WTC11 (cell line): ENCODE measurements at regions not wholly inside any gene's neighbourhood (a gene's known extent, or its start where the extent isn't known, plus 50 kb on each side); places are given as distances from the start of the nearest gene placed in this dataset.

ENCODE experiments used
- ATAC-seq: fragments of 200-7000 bp; cut with Tn5 transposase; 2 replicates; pipeline ENCODE4 v1.10.0; 2021; ENCODE audit warnings: mild to moderate bottlenecking, moderate library complexity
- CTCF ChIA-PET: fragments of 300-600 bp; sonication (Branson Sonifier 250); formaldehyde crosslinking; loops from one replicate; lab custom pipeline; 2021; ENCODE audit warnings: antibody characterized with exemption; lab: Charles Lee
- POLR2A ChIA-PET: fragments of 350-600 bp; sonication (Branson Sonifier 250); formaldehyde crosslinking; loops from one replicate; lab custom pipeline; 2021; ENCODE audit warnings: antibody characterized with exemption; lab: Charles Lee
- DNase-seq: peaks from one replicate; pipeline ENCODE4 v3.0.0; 2021; ENCODE audit warnings: low spot score
- H3K27ac Mint-ChIP-seq: 2 replicates; pipeline ENCODE4 v1.8.0; 2021; ENCODE audit warnings: mixed read lengths
- H3K27me3 Mint-ChIP-seq: 2 replicates; pipeline ENCODE4 v1.8.0; 2021; ENCODE audit warnings: low read depth, mild to moderate bottlenecking, moderate library complexity, mixed read lengths
- H3K36me3 Mint-ChIP-seq: 2 replicates; pipeline ENCODE4 v1.8.0; 2021; ENCODE audit warnings: mixed read lengths
- H3K4me1 Mint-ChIP-seq: 2 replicates; pipeline ENCODE4 v1.8.0; 2022; ENCODE audit warnings: mixed read lengths
- H3K4me3 Mint-ChIP-seq: 2 replicates; pipeline ENCODE4 v1.8.0; 2021; ENCODE audit warnings: mild to moderate bottlenecking, moderate library complexity, mixed read lengths
- H3K9me3 Mint-ChIP-seq: 2 replicates; pipeline ENCODE4 v1.8.0; 2021; ENCODE audit warnings: mixed read lengths
- ATF1 ChIP-seq: sonication (generic); formaldehyde crosslinking; IDR thresholded peaks from 2 replicates; pipeline ENCODE4 v1.8.1; 2023; ENCODE audit warnings: mild to moderate bottlenecking, moderate library complexity, missing genetic modification reagents
- CBFB ChIP-seq: sonication (generic); formaldehyde crosslinking; IDR thresholded peaks from 2 replicates; pipeline ENCODE4 v1.8.1; 2022; ENCODE audit warnings: mild to moderate bottlenecking, low read depth, missing genetic modification reagents
- E2F4 ChIP-seq: sonication (generic); formaldehyde crosslinking; IDR thresholded peaks from 2 replicates; pipeline ENCODE4 v1.8.1; 2022; ENCODE audit warnings: low read depth, mild to moderate bottlenecking, moderate library complexity, missing genetic modification reagents, borderline replicate concordance
- EMX1 ChIP-seq: fragments of 250-450 bp; sonication (Bioruptor Pico); IDR thresholded peaks from 2 replicates; pipeline ENCODE4 v1.8.0; 2021; ENCODE audit warnings: mild to moderate bottlenecking
- ETV6 ChIP-seq: sonication (generic); formaldehyde crosslinking; IDR thresholded peaks from 2 replicates; pipeline ENCODE4 v1.8.1; 2022; ENCODE audit warnings: mild to moderate bottlenecking, missing genetic modification reagents
- IRF2 ChIP-seq: sonication (generic); formaldehyde crosslinking; IDR thresholded peaks from 2 replicates; pipeline ENCODE4 v1.8.0; 2022; ENCODE audit warnings: low read depth, missing genetic modification reagents, borderline replicate concordance
- KAT7 ChIP-seq: sonication (generic); formaldehyde crosslinking; IDR thresholded peaks from 2 replicates; pipeline ENCODE4 v1.8.1; 2023; ENCODE audit warnings: missing genetic modification reagents, mild to moderate bottlenecking, borderline replicate concordance
- MYBL2 ChIP-seq: sonication (generic); formaldehyde crosslinking; IDR thresholded peaks from 2 replicates; pipeline ENCODE4 v1.8.1; 2023; ENCODE audit warnings: mild to moderate bottlenecking, moderate library complexity, missing genetic modification reagents
- NFATC4 ChIP-seq: fragments of 250-450 bp; sonication (Bioruptor Pico); IDR thresholded peaks from 2 replicates; pipeline ENCODE4 v1.9.0; 2021; ENCODE audit warnings: mild to moderate bottlenecking
- RELA ChIP-seq: sonication (generic); formaldehyde crosslinking; IDR thresholded peaks from 2 replicates; pipeline ENCODE4 v1.8.1; 2022; ENCODE audit warnings: missing genetic modification reagents, mild to moderate bottlenecking, borderline replicate concordance
- TCF7 ChIP-seq: sonication (generic); formaldehyde crosslinking; IDR thresholded peaks from 2 replicates; pipeline ENCODE4 v1.8.0; 2022; ENCODE audit warnings: mild to moderate bottlenecking, low read depth, missing genetic modification reagents, moderate library complexity
- TEAD1 ChIP-seq: sonication (generic); formaldehyde crosslinking; IDR thresholded peaks from 2 replicates; pipeline ENCODE4 v1.8.0; 2022; ENCODE audit warnings: mild to moderate bottlenecking, missing genetic modification reagents
- ZNF423 ChIP-seq: fragments of 250-450 bp; sonication (Bioruptor Pico); IDR thresholded peaks from 2 replicates; pipeline ENCODE4 v2.1.2; 2022; ENCODE audit warnings: mild to moderate bottlenecking, moderate library complexity
- ZNF512 ChIP-seq: sonication (generic); formaldehyde crosslinking; IDR thresholded peaks from 2 replicates; pipeline ENCODE4 v1.8.1; 2022; ENCODE audit warnings: missing genetic modification reagents, borderline replicate concordance
- TF ChIP-seq, protein P1 (sequence below): sonication (generic); formaldehyde crosslinking; IDR thresholded peaks from 2 replicates; pipeline ENCODE4 v1.8.1; 2022; ENCODE audit warnings: low read depth, missing genetic modification reagents, borderline replicate concordance
- TF ChIP-seq, protein P2 (sequence below): sonication (generic); formaldehyde crosslinking; IDR thresholded peaks from 2 replicates; pipeline ENCODE4 v1.8.0; 2023; ENCODE audit warnings: missing genetic modification reagents
- TF ChIP-seq, protein P3 (sequence below): sonication (generic); formaldehyde crosslinking; IDR thresholded peaks from 2 replicates; pipeline ENCODE4 v1.8.1; 2023; ENCODE audit warnings: mild to moderate bottlenecking, missing genetic modification reagents, moderate library complexity
- TF ChIP-seq, protein P4 (sequence below): sonication (generic); formaldehyde crosslinking; IDR thresholded peaks from 2 replicates; pipeline ENCODE4 v1.8.0; 2023; ENCODE audit warnings: missing genetic modification reagents, mild to moderate bottlenecking, borderline replicate concordance

GRCh38 chr7:93044147-93044810 is 73.5 kb downstream of the SAMD9 start:
- Mint-ChIP-seq H3K27ac (no peak overlapping the region), H3K9me3 (no peaks in the 10 kb centered on the region), H3K4me3 (peak overlapping the region; percentile 70), H3K36me3 (no peaks in the 10 kb centered on the region), H3K4me1 (peaks cover 43% of the 10 kb centered on the region), H3K27me3 (peaks cover 34% of the 10 kb centered on the region)
- TF ChIP-seq EMX1 (CRISPR knock-in tag) (no peak), MYBL2 (no peak), RELA (CRISPR knock-in tag) (no peak)
- ChIA-PET POLR2A (no interaction called here), CTCF (interaction anchor here (0.7 to 1.6 kb wide), 4 partner anchors 69 to 516 kb away, joined by 3 to 7 read pairs (median 4); partner anchors contain the start of genes PEX1 and RBM48)
- ATAC-seq (peak; percentile 60), DNase-seq (no peak)

DNA sequence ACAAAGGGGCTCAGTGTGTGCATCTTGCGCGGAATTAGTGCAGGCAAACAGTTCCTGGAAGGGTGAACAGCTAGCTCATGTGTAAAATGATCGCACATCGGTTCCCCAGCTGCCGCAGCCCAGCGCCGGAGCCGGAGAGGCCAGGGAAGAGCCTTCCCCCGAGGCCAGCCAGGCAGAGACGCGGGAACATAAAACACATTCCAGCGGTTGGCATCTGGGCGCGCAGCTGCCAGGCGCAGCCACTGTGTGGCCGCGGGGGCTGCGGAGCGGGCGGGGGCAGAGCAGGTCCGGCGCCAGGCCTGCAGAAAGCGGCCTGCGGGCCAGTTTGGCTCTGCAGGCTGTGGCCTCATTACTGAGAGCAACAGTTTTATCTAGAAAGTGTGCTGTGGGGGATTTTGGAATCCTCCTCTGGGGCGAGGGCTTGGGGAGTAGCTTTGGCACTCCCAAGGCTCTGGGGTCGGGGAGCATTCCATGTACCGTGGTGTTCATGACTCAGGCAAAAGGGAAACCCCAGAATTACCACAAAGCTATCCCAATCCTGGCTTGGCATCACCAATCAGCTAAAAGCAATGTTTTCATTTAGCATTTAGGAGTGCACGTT is 74.3 kb downstream of the SAMD9 start:
- DNase-seq: peak; percentile 67
- TF ChIP-seq, protein P1, sequence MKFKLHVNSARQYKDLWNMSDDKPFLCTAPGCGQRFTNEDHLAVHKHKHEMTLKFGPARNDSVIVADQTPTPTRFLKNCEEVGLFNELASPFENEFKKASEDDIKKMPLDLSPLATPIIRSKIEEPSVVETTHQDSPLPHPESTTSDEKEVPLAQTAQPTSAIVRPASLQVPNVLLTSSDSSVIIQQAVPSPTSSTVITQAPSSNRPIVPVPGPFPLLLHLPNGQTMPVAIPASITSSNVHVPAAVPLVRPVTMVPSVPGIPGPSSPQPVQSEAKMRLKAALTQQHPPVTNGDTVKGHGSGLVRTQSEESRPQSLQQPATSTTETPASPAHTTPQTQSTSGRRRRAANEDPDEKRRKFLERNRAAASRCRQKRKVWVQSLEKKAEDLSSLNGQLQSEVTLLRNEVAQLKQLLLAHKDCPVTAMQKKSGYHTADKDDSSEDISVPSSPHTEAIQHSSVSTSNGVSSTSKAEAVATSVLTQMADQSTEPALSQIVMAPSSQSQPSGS (CRISPR knock-in tag): no peak
- TF ChIP-seq ZNF512 (CRISPR knock-in tag): no peak
- TF ChIP-seq, protein P2, sequence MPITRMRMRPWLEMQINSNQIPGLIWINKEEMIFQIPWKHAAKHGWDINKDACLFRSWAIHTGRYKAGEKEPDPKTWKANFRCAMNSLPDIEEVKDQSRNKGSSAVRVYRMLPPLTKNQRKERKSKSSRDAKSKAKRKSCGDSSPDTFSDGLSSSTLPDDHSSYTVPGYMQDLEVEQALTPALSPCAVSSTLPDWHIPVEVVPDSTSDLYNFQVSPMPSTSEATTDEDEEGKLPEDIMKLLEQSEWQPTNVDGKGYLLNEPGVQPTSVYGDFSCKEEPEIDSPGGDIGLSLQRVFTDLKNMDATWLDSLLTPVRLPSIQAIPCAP (CRISPR knock-in tag): no peak
- TF ChIP-seq KAT7 (CRISPR knock-in tag): no peak
- no peak for TF ChIP-seq E2F4
- TF ChIP-seq NFATC4 (CRISPR knock-in tag): no peak
- TF ChIP-seq ATF1 (CRISPR knock-in tag): no peak
- TF ChIP-seq TEAD1: peak; percentile 47; the same call in 1 of the 2 replicates
- Mint-ChIP-seq H3K27me3 (peaks cover 34% of the 10 kb centered on the region), H3K4me3 (peak overlapping the region; percentile 70), H3K9me3 (no peaks in the 10 kb centered on the region), H3K4me1 (peaks cover 43% of the 10 kb centered on the region), H3K27ac (no peak overlapping the region), H3K36me3 (no peaks in the 10 kb centered on the region)
- ATAC-seq: peak; percentile 76
- CTCF ChIA-PET: interaction anchor here (0.7 to 1.6 kb wide), 4 partner anchors 68 to 515 kb away, joined by 3 to 7 read pairs (median 4); partner anchors contain the start of genes PEX1 and RBM48
- POLR2A ChIA-PET: no interaction called here

GRCh38 chr7:93040355-93040754 is 77.4 kb downstream of the SAMD9 start:
- H3K27me3 Mint-ChIP-seq: peaks cover 31% of the 10 kb centered on the region
- peak; percentile 28 for DNase-seq
- POLR2A ChIA-PET: no interaction called here
- no peak for TF ChIP-seq CBFB (CRISPR knock-in tag)
- TF ChIP-seq, protein P3, sequence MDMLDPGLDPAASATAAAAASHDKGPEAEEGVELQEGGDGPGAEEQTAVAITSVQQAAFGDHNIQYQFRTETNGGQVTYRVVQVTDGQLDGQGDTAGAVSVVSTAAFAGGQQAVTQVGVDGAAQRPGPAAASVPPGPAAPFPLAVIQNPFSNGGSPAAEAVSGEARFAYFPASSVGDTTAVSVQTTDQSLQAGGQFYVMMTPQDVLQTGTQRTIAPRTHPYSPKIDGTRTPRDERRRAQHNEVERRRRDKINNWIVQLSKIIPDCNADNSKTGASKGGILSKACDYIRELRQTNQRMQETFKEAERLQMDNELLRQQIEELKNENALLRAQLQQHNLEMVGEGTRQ: no peak
- no peak for TF ChIP-seq ZNF423 (CRISPR knock-in tag)
- TF ChIP-seq, protein P4, sequence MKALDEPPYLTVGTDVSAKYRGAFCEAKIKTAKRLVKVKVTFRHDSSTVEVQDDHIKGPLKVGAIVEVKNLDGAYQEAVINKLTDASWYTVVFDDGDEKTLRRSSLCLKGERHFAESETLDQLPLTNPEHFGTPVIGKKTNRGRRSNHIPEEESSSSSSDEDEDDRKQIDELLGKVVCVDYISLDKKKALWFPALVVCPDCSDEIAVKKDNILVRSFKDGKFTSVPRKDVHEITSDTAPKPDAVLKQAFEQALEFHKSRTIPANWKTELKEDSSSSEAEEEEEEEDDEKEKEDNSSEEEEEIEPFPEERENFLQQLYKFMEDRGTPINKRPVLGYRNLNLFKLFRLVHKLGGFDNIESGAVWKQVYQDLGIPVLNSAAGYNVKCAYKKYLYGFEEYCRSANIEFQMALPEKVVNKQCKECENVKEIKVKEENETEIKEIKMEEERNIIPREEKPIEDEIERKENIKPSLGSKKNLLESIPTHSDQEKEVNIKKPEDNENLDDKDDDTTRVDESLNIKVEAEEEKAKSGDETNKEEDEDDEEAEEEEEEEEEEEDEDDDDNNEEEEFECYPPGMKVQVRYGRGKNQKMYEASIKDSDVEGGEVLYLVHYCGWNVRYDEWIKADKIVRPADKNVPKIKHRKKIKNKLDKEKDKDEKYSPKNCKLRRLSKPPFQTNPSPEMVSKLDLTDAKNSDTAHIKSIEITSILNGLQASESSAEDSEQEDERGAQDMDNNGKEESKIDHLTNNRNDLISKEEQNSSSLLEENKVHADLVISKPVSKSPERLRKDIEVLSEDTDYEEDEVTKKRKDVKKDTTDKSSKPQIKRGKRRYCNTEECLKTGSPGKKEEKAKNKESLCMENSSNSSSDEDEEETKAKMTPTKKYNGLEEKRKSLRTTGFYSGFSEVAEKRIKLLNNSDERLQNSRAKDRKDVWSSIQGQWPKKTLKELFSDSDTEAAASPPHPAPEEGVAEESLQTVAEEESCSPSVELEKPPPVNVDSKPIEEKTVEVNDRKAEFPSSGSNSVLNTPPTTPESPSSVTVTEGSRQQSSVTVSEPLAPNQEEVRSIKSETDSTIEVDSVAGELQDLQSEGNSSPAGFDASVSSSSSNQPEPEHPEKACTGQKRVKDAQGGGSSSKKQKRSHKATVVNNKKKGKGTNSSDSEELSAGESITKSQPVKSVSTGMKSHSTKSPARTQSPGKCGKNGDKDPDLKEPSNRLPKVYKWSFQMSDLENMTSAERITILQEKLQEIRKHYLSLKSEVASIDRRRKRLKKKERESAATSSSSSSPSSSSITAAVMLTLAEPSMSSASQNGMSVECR (CRISPR knock-in tag): no peak
- TF ChIP-seq IRF2 (CRISPR knock-in tag): no peak
- TF ChIP-seq ETV6 (CRISPR knock-in tag): no peak
- no peak for TF ChIP-seq TCF7 (CRISPR knock-in tag)

More at GRCh38 chr7:93040355-93040754, 77.4 kb downstream of the SAMD9 start:
- ATAC-seq: peak; percentile 15; the same call in 1 of the 2 replicates
- H3K4me3 Mint-ChIP-seq: no peak overlapping the region
- H3K27ac Mint-ChIP-seq: no peak overlapping the region
- H3K4me1 Mint-ChIP-seq: peaks cover 41% of the 10 kb centered on the region
- 0 out of 2 replicates have a peak, but pooled peaks cover 2% of the 10 kb centered on the region for H3K9me3 Mint-ChIP-seq
- no peaks in the 10 kb centered on the region for H3K36me3 Mint-ChIP-seq
- CTCF ChIA-PET: interaction anchor here (1.1 kb wide), 1 partner anchor 160 kb away, joined by 4 read pairs; no protein-coding TSS in a partner anchor
